B cell (primary cell): ENCODE measurements at regions not wholly inside any gene's neighbourhood (a gene's known extent, or its start where the extent isn't known, plus 50 kb on each side); places are given as distances from the start of the nearest gene placed in this dataset.

ENCODE experiments used
- CTCF ChIP-seq: fragments of 200-600 bp; IDR thresholded peaks from one replicate; pipeline ENCODE4 v1.8.0; 2022; ENCODE audit warnings: antibody characterized with exemption, mild to moderate bottlenecking
- EZH2 ChIP-seq: IDR thresholded peaks from 2 replicates; pipeline ENCODE4 v1.6.1; 2012; ENCODE audit warnings: borderline replicate concordance, low read depth, mild to moderate bottlenecking, moderate library complexity, low read length; ENCODE audit not compliant: insufficient read depth, poor library complexity, severe bottlenecking

DNA sequence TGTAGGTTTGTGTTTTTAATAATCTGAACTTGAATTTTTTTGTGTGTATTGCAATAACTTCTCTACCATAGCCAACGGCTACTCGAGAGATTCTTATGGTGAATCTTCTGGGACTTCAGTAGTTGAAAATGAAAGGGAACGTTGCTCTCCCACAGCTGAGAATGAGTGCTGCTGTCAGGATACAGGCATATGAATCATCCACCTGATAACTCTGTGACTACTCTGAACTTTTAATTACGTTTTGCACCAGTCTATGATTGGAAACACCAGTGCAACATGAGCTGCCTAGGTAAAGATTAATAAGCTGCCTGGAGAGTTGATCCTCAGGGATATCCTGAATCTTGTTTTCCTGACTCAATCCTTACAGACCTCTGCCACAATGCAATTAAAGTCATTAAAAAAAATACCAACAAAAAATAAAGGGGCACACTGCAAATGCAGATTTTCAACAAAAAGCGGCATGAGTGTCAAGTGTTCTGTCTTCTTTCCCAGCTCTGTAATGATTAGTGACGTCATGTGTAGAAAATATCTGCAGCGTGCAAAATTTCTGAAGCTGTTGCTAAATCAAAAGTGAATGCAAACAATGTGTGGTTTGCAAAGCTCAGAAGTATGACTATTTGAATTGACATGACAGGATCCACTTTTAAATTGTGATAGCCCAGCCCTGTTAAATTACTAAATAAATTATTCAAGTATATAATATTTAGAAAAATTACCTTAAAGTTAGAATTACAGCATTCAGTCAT, 432.2 kb downstream of the HTR1B start:
- no peak for TF ChIP-seq CTCF
- no peak for TF ChIP-seq EZH2
